ENCODE measurements at regions not wholly inside any gene's neighbourhood (a gene's known extent, or its start where the extent isn't known, plus 50 kb on each side); places are given as distances from the start of the nearest gene placed in this dataset.
A peak's percentile ranks its signal among the peaks of the same experiment; 100 is the strongest.

DNA sequence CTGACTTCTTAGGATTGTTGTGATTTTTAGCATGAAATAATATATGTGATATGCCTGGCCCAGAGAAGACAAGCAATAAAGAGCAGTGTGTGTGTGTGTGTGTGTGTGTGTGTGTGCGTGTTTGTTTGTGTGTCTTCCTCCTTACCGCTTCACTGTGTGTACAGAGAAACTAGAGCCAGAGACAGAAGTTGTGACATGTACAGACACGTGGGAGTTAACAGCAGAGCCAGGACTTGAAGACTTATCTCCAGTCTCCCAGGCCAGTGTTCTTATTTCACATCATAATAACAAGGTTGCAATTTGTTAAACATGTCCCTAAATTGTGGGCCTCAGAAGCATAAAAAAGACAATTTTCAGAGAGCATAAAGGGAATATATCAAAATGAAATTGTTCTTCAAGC lies 192.0 kb upstream of the JUN start:
- no peak overlapping the region for H3K4me3 ChIP-seq (ENCODE audit: low read depth, low read length)
- peak; percentile 36; the same call in 1 of the 2 replicates for TF ChIP-seq MAX (IDR thresholded peaks at IDR 0.05; ENCODE audit: low read depth, low read length)
- no peak for TF ChIP-seq CTCF (IDR thresholded peaks at IDR 0.05; ENCODE audit: low read depth, low read length)
- DNase-seq (ENCODE audit: low read depth) = peak; percentile 39

GRCh38 chr1:58976294-58976693 lies 192.4 kb upstream of the JUN start:
- no peak for DNase-seq (ENCODE audit: low read depth)
- TF ChIP-seq POLR2A (IDR thresholded peaks at IDR 0.05; ENCODE audit: extremely low read depth, insufficient read length) (no peak), MAX (IDR thresholded peaks at IDR 0.05; ENCODE audit: low read depth, low read length) (no peak), CTCF (IDR thresholded peaks at IDR 0.05; ENCODE audit: low read depth, low read length) (no peak), MYC (IDR thresholded peaks at IDR 0.05; ENCODE audit: low read depth, low read length) (no peak)
- H3K4me3 ChIP-seq (ENCODE audit: low read depth, low read length) = no peak overlapping the region

- H3K4me3 ChIP-seq (ENCODE audit: low read depth, low read length) = no peak overlapping the region
- TF ChIP-seq CTCF (IDR thresholded peaks at IDR 0.05; ENCODE audit: low read depth, low read length) (no peak), MAX (IDR thresholded peaks at IDR 0.05; ENCODE audit: low read depth, low read length) (no peak), POLR2A (IDR thresholded peaks at IDR 0.05; ENCODE audit: extremely low read depth, insufficient read length) (no peak), MYC (IDR thresholded peaks at IDR 0.05; ENCODE audit: low read depth, low read length) (no peak)
- no peak for DNase-seq (ENCODE audit: low read depth)
These were observed 193.8 kb upstream of the JUN start for GRCh38 chr1:58977598-58977997.

GRCh38 chr1:58978096-58978495 lies 194.2 kb upstream of the JUN start:
- TF ChIP-seq CTCF (IDR thresholded peaks at IDR 0.05; ENCODE audit: low read depth, low read length) (no peak), MYC (IDR thresholded peaks at IDR 0.05; ENCODE audit: low read depth, low read length) (no peak), POLR2A (IDR thresholded peaks at IDR 0.05; ENCODE audit: extremely low read depth, insufficient read length) (no peak), MAX (IDR thresholded peaks at IDR 0.05; ENCODE audit: low read depth, low read length) (no peak)

DNA sequence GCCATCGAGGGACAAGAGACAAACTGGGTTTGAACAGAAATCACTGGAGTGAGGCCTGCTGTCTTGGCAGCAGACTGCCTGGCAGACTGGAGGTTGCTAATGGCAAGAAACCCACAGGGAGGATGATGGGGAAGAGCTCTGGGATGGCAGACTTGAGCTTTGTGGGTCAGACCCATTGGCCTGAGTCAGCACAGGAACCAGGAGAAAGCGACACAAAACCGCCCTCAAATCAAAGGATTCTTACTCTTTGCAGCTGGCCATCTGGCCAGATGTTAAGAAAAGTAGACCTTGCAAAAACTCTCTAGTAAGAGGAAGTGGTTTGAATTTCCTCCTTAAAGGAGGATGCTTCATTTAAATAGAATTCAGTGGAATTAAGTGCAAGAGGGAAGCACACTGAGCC lies 195.2 kb upstream of the JUN start:
- TF ChIP-seq MAX (IDR thresholded peaks at IDR 0.05; ENCODE audit: low read depth, low read length) (no peak), MYC (IDR thresholded peaks at IDR 0.05; ENCODE audit: low read depth, low read length) (no peak)
- H3K4me3 ChIP-seq (ENCODE audit: low read depth, low read length) = no peak overlapping the region
- peak; percentile 49 for DNase-seq (ENCODE audit: low read depth)

More at GRCh38 chr1:58978096-58978495, 194.2 kb upstream of the JUN start:
- no peak overlapping the region for H3K4me3 ChIP-seq (ENCODE audit: low read depth, low read length)
- DNase-seq (ENCODE audit: low read depth) = no peak

DNA sequence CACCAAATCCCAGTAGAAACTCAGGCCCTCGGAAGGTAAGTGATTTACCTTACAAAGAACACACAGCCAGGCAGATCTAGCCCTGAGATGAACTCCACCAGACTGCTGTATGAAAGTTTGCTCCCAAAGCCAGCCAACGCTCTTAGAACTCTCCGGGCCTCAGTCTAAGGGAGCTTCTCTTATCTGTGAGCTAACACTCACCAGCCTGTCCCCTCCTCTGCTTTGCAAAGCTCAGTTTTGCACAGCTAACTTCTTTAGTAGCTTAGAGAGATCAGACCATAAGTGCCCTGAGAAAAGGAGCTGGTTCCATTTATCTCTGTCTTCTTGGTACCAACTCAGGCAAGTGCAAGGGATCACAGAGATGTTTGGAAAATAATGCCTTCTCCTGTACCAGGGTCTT lies 195.8 kb upstream of the JUN start:
- H3K4me3 ChIP-seq (ENCODE audit: low read depth, low read length) = no peak overlapping the region
- no peak for TF ChIP-seq MYC (IDR thresholded peaks at IDR 0.05; ENCODE audit: low read depth, low read length)
- no peak for TF ChIP-seq CTCF (IDR thresholded peaks at IDR 0.05; ENCODE audit: low read depth, low read length)
- TF ChIP-seq MAX (IDR thresholded peaks at IDR 0.05; ENCODE audit: low read depth, low read length) = no peak
- TF ChIP-seq POLR2A (IDR thresholded peaks at IDR 0.05; ENCODE audit: extremely low read depth, insufficient read length) = no peak
- DNase-seq (ENCODE audit: low read depth) = no peak

Data from NB4 (cell line).